Stimulated activated CD8-positive, alpha-beta memory T cell treated with anti-CD3 and anti-CD28 coated beads, Interleukin-15, amount 100 ng/mL, for 1 hour (primary cell): ENCODE measurements at regions not wholly inside any gene's neighbourhood (a gene's known extent, or its start where the extent isn't known, plus 50 kb on each side); places are given as distances from the start of the nearest gene placed in this dataset.
"Not testable (repeated sequence)": the region's sequence is repeated elsewhere in the genome, so short reads cannot be mapped to it uniquely, and the experiment has no call there.

Experiments
- DNase-seq: peaks from one replicate; pipeline ENCODE4 v3.0.0-alpha.2; 2020; ENCODE audit warnings: low read depth

- no peak for DNase-seq
Measured at GRCh38 chrX:13420545-13421183, 100.8 kb upstream of the ATXN3L start.

- DNase-seq, result no peak
Measured at GRCh38 chrX:13419918-13420317, 100.1 kb upstream of the ATXN3L start.

GRCh38 chrX:13419276-13419675 is 99.4 kb upstream of the ATXN3L start:
- DNase-seq, result no peak

GRCh38 chrX:13418126-13419097 is 98.6 kb upstream of the ATXN3L start:
- DNase-seq, result no peak

GRCh38 chrX:13415509-13415908 is 95.7 kb upstream of the ATXN3L start:
- no peak for DNase-seq

- DNase-seq, result no peak
Measured at GRCh38 chrX:13414006-13414647, 94.3 kb upstream of the ATXN3L start.

GRCh38 chrX:13412208-13412600 is 92.4 kb upstream of the ATXN3L start:
- no peak for DNase-seq

GRCh38 chrX:13411496-13412207 is 91.8 kb upstream of the ATXN3L start:
- DNase-seq, result no peak

- not testable (repeated sequence) for DNase-seq
Measured at GRCh38 chrX:13408599-13408998, 88.7 kb upstream of the ATXN3L start.

GRCh38 chrX:13404777-13405176 is 84.9 kb upstream of the ATXN3L start:
- not testable (repeated sequence) for DNase-seq

GRCh38 chrX:13404364-13404763 is 84.5 kb upstream of the ATXN3L start:
- DNase-seq, result no peak

GRCh38 chrX:13401724-13402123 is 81.9 kb upstream of the ATXN3L start:
- no peak for DNase-seq

- DNase-seq, result no peak
Measured at GRCh38 chrX:13398839-13399238, 79.0 kb upstream of the ATXN3L start.

GRCh38 chrX:13397878-13398818 is 78.3 kb upstream of the ATXN3L start:
- no peak for DNase-seq

- DNase-seq, result no peak
Measured at GRCh38 chrX:13396924-13397323, 77.1 kb upstream of the ATXN3L start.

GRCh38 chrX:13389501-13389900 is 69.6 kb upstream of the ATXN3L start:
- DNase-seq, result no peak

- no peak for DNase-seq
Measured at GRCh38 chrX:13387666-13388494, 68.0 kb upstream of the ATXN3L start.

GRCh38 chrX:13386636-13387035 is 66.8 kb upstream of the ATXN3L start:
- no peak for DNase-seq

GRCh38 chrX:13386092-13386491 is 66.2 kb upstream of the ATXN3L start:
- no peak for DNase-seq

- DNase-seq, result no peak
Measured at GRCh38 chrX:13383907-13384306, 64.1 kb upstream of the ATXN3L start.
